ENCODE measurements at regions not wholly inside any gene's neighbourhood (a gene's known extent, or its start where the extent isn't known, plus 50 kb on each side); places are given as distances from the start of the nearest gene placed in this dataset.

DNA sequence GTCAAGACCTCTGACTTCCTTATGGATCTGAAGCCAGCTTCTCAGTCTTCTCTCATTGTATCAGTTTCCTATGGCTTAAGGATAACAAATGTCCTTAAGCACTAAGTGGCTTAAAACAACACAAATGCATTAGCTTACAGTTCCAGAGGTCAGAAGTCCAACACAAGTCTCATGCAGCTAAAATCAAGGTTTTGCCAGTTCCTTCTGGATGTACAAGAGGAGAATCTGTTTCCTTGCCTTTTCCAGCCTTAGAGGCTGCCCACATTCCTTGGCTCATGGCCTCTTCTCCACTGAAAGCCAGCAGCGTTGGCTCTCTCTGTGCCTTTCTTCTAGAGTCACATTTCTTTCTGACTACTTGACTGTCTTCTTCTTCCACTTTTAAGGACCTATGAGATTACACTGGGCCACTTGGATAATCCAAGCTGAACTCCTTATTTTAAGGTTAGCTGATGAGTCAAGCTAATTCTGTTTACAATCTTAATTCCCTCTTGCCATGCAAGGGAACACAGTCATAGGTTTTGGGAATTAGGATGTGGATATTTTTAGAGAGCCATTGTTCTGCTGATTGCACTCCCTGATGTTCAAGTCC is 179.0 kb downstream of the BCAS1 start:
- in situ Hi-C loops (cut with HindIII; ENCODE audit: low sequenced_read_pairs), result no loop called here

DNA sequence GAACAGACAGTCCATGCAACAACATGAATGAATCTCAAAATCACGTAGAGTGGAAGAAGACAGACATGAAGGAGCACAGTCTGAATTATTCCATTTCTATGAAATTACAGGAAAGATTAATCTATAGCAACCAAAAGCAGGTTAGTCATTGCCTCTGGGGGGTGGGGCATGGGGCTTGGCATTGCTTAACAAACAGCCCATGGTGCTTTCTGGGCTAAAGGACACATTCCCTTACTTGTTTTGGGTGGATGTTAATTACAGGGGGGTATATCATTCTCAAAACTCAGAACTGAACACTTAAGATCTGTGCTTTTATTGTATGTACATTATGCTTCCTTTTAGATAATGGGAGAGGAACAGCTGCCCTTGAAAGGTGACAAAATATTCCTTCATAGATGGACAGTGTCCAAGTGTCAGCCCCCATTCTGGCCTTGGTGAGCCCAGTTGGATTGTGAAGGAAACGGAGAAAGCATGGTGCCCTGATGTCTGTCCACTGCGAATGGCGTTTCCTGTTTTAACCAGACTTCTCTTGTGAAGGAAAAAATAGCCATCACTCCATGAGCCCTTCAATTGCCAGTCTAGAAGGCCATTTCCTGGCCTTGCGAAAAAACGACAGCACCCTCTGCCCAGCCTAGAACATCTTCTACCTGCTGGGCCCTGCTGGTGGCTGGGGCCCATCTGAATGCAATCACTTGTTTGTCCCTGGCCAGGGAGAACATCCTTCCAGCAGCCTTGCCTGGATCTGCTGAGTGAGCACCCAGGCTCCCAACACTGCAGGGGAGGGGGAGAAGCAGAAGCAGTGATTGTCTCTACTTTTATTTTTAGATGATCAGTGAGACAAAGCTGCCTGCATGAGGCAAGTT is 179.7 kb downstream of the BCAS1 start:
- in situ Hi-C loops (cut with HindIII; ENCODE audit: low sequenced_read_pairs), result no loop called here

- in situ Hi-C loops (cut with HindIII; ENCODE audit: low sequenced_read_pairs), result no loop called here
Measured at GRCh38 chr20:53889411-53890148, 180.8 kb downstream of the BCAS1 start.

DNA sequence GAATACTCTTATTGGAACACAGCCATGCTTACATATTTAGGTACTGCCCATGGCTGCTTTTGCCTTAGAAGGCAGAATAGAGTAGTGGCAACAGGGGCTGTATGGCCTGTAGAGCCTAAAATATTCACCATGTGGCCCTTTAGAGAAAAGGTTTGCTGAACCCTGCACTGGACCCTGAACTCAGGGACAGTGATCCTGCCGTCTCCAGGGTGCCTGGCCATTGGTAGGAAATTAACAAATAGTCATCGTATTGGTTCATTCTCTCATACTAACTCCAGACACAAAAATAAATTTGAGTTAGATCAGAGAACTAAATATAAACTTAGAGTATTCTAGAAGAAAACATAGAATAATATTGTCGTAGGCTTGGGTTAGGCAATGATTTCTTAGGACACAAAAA is 181.4 kb downstream of the BCAS1 start:
- in situ Hi-C loops (cut with HindIII; ENCODE audit: low sequenced_read_pairs), result no loop called here

DNA sequence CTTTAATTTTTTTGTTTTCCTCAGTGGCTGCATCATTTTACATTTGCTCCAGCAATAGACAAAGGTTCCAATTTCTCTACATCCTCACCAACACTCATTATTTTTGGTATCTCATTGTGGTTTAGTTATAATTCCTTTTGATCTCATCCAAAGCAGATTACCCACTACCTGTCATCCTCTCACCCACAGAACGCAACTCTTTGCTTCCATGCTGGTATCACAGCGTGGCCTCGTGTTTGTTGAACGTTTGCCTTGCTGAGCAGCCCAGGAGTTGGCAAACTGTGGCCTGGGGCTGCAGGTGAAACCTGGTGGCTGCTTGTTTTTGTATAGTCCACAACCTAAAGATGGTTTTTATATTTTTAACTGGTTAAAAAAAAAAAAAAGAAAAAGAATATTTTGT is 181.9 kb downstream of the BCAS1 start:
- in situ Hi-C loops (cut with HindIII; ENCODE audit: low sequenced_read_pairs), result no loop called here

DNA sequence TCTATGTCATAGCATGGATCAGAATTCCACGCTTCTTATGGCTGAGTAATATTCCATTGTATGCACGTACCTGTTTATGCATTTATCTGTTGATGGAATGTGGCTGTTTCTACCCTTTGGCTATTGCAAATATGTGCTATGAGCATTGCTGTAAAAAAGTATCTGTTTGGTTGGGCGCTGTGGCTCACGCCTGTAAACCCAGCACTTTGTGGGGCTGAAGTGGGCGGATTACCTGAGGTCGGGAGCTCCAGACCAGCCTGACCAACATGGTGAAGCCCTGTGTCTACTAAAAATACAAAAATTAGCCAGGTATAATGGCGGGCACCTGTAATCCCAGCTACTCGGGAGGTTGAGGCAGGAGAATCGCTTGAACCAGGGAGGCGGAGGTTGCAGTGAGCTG is 182.4 kb downstream of the BCAS1 start:
- in situ Hi-C loops (cut with HindIII; ENCODE audit: low sequenced_read_pairs), result no loop called here

DNA sequence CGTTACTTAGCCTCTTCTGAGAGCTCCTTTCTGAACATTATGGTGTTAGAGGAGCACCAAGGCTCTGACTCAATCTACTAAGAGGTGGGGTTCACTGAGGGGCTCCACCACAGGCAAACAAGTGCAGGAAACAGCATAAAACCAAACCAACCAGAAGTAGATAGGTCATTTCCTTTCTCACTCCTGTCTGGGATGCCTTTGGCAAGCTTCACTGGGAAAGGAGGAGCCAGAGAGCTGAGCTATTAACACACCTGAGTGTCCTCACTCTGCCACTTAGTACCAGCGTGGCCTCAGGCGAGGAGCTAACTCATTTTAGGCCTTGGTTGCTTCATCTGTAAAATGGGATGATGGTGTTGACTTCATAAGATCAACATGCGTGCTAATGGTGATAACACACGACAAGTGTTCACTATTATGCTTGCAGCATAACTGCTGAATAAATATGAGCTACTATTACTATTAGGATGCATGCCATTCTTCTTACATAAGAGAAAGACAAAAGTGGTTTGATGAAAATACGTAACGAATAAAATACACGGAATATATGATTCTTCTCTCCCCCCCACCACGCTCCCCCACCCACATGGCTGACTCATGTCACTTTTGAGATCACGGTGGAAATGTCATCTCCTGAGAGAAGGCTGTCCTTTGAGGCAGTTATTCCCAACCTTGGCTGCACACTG is 185.4 kb downstream of the BCAS1 start:
- in situ Hi-C loops (cut with HindIII; ENCODE audit: low sequenced_read_pairs), result loop anchor here (5.0 kb wide), 1 partner anchor 58 kb away; no protein-coding TSS in a partner anchor

DNA sequence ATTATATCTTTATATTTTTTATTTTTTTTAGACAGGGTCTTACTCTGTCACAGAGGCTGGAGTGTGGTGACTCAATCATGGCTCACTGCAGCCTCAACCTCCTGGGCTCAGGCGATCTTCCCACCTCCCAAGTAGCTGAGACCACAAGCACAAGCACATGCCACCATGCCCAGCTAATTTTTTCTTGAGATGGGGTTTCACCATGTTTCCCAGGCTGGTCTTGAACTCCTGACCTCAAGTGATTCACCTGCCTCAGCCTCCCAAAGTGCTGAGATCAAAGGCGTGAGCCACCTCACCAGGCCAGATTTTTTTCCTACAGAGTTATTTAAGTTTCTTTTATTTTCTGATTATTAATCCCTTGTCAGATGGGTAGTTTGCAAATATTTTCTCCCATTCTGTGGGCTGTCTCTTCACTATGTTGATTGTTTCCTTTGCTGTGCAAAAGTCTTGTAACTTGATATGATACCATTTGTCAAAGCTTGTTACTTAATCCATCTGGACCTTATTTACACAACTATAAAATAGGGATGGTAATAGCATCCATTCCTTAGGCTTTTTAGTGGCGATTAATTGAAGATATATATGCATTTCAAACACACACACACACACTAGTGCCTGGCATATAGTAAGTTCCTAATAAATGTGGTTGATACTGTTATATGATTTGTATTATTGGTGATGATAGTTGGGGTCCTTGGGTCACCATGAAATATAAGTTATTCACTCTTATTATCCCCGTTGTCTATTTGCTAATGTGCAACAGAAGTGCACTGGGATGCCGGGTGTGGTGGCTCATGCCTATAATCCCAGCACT is 187.1 kb downstream of the BCAS1 start:
- in situ Hi-C loops (cut with HindIII; ENCODE audit: low sequenced_read_pairs), result loop anchor here (5.0 kb wide), 1 partner anchor 56 kb away; no protein-coding TSS in a partner anchor

- in situ Hi-C loops (cut with HindIII; ENCODE audit: low sequenced_read_pairs), result loop anchor here (5.0 kb wide), 1 partner anchor 55 kb away; no protein-coding TSS in a partner anchor
Measured at GRCh38 chr20:53882438-53882986, 187.9 kb downstream of the BCAS1 start.

GRCh38 chr20:53881362-53881761 is 189.0 kb downstream of the BCAS1 start:
- in situ Hi-C loops (cut with HindIII; ENCODE audit: low sequenced_read_pairs), result loop anchor here (5.0 kb wide), 1 partner anchor 54 kb away; no protein-coding TSS in a partner anchor

DNA sequence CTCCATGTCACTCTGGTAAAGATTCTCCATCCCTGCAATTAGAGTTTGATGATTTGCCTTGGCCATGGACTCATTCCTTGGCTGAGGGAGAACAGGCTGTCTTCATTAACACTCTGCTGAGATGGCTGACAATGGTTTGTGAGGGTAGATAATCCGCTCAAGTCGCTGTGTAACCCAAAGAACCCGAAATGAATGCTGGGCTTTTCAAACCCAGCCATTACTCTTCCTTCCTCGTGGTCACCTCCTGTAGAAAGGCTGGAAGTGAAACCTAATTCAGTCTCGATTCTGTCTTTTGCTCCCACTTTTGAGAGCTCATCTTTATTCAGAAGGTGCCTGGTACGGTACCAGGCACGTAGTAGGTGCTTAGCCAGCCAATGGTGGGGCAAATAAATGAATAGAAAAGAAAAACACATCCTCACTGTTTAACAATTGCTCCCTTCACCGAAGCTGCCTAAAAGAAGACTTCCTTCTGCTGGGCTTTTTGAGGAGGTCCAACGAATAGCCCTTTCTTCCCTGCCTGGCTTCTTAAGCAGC is 190.2 kb downstream of the BCAS1 start:
- in situ Hi-C loops (cut with HindIII; ENCODE audit: low sequenced_read_pairs), result loop anchor here (5.0 kb wide), 1 partner anchor 53 kb away; no protein-coding TSS in a partner anchor

GRCh38 chr20:53879048-53879684 is 191.2 kb downstream of the BCAS1 start:
- in situ Hi-C loops (cut with HindIII; ENCODE audit: low sequenced_read_pairs), result no loop called here

DNA sequence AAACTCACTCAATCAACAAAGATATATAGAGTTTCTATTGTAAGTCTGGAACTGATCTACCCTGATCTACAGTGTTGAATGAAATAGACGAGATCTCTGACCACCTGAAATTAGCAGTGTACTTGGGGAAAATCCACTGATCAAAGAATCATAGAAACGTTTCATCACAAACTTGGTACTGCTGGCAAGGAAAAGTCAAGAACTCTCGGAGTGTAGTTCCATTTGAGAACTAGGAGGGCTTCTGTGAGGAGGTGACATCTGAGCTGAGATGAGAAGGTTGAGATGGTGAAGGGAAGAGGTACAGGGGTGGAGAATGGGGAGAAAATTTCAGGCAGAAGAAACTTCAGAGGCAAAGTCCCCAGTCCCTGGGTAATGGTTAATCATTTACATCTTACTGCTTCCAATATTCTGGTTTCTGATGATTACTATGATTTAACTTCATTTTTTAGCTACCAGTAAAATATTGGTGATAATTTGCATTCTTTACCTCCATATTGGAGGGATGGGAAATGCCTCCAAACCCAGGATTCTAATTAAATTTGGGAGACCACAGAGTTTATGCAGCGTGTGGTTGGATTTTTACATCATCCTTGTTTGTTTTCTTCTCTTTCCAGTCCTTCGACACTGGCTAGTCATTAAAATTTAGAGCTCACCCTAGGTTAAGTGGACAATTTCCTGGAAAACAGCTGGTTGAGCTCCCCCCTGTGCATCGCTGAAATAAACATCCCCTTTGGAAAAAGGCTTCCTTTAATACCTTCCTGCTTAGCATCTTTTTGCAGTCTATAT is 191.9 kb downstream of the BCAS1 start:
- in situ Hi-C loops (cut with HindIII; ENCODE audit: low sequenced_read_pairs), result no loop called here

DNA sequence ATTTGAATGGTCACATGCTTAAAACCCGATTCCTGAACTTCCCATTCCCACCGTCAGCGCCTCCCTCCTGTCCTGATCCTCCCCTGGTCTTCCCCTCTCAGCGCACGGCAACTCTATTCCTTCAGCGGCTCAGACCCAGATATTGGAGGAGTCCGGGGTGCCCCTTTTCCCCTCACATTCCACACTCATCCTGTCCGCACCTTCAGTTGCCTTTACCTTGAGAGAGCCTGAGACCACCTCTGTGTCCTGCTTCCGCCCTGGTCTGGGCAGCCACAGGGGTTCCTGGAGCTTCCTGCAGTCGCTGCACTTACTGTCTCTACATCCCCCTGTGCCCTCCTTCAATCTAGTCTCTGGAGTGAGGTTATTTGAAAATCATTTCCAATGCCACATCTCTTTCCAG is 193.4 kb downstream of the BCAS1 start:
- in situ Hi-C loops (cut with HindIII; ENCODE audit: low sequenced_read_pairs), result no loop called here

DNA sequence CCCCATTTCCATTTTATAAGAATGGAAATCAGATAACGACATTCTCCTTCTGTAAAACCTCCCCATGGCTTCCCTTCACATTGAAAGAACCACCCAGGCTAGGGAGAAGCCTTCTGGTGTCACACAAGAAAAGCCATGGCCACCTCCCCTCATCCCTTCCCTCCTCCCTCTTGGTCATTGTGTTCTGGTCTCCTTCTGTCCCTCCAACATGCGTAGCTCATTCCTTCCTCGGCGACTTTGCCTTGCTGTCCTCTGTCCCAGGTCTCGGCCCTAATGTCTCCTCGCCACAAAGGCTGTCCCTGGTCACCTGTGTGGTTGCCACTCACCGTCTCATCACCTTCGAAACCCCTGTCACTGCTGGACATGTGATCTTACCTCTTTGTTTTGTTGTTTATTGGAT is 193.9 kb downstream of the BCAS1 start:
- in situ Hi-C loops (cut with HindIII; ENCODE audit: low sequenced_read_pairs), result no loop called here

GRCh38 chr20:53875452-53875851 is 194.9 kb downstream of the BCAS1 start:
- in situ Hi-C loops (cut with HindIII; ENCODE audit: low sequenced_read_pairs), result no loop called here

DNA sequence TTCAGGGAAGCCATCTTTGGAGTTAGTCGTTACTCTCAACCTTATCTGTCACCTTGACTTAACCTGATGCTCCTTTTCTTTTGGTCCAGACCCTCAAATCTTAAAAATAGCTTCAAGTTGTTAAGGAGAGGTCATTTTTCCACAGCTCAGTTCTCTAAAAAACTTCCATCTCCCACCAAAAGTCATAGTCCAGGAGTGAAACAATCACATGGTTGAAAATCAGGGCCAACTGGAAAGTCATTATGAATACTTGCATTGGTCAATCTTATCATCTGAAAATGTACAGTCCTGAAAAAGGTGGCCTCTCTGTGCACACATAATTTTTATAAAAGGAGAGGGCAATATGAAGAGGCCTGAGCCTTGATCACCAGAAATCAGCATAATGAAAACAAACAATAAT is 195.7 kb downstream of the BCAS1 start:
- in situ Hi-C loops (cut with HindIII; ENCODE audit: low sequenced_read_pairs), result no loop called here

- in situ Hi-C loops (cut with HindIII; ENCODE audit: low sequenced_read_pairs), result no loop called here
Measured at GRCh38 chr20:53874104-53874503, 196.3 kb downstream of the BCAS1 start.
